GM03348 (cell line): ENCODE measurements at regions not wholly inside any gene's neighbourhood (a gene's known extent, or its start where the extent isn't known, plus 50 kb on each side); places are given as distances from the start of the nearest gene placed in this dataset.

Experiments
- DNase-seq: peaks from one replicate; pipeline ENCODE4 v3.0.0; 2012; ENCODE audit warnings: low spot score

- DNase-seq, result no peak
Observed at GRCh38 chr20:11083841-11084240, 410.0 kb upstream of the JAG1 start.

DNA sequence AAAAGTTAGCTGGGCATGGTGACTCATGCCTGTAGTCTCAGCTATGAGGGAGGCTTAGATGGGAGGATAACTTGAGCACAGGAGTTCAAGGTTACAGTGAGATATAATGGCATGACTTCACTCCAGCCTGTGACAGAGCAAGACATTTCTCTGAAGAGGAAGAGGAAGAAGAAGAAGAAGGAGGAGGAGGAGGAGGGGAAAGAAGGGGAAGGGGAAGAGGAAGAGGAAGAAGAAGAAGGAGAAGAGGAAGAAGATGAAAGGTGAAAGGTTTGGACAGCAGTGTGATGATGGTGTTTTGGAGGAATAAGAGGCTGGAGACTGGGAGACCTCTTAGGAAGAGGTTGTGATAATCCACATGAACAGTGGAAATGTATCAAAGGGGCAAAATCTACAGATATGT is 410.7 kb upstream of the JAG1 start:
- DNase-seq, result no peak

GRCh38 chr20:11086970-11087369 is 413.2 kb upstream of the JAG1 start:
- no peak for DNase-seq

DNA sequence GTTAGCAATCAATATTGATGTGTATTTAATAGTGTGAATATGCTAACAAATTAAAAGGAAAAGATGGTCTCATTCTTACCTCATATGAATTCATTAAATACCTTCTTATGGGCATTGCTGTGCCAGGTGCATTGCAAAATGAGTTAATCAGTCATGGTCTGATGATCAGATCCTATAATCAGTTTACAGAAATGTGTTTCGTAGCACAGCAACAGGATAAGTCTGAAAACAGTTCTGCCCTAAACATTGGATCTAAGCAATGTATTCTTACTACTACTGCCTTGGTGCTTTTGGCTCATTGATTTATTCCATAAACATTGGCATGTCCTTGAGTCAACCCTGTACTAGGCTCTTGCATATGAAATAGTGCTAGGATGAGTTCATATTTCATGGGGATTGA is 417.0 kb upstream of the JAG1 start:
- no peak for DNase-seq

DNA sequence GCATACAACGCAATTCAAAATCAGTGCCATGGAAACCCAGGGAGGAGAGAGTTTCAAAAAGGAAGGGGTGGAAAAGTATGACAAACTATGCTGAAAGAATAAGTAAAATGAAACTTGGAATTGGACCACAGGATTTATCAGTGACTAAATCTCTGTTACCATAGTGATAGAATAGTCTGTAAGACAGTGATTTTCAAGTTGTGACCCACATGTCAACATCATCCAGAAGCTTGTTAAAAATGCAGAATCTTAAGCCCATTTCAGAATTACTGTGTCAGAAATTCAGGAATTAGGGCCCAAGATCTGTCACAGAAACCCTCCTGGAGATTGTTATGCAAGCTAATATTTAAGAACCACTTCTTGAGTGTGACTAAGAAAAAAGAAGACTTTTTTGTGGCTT is 417.7 kb upstream of the JAG1 start:
- DNase-seq, result no peak

GRCh38 chr20:11092151-11092550 is 418.4 kb upstream of the JAG1 start:
- DNase-seq, result no peak

DNA sequence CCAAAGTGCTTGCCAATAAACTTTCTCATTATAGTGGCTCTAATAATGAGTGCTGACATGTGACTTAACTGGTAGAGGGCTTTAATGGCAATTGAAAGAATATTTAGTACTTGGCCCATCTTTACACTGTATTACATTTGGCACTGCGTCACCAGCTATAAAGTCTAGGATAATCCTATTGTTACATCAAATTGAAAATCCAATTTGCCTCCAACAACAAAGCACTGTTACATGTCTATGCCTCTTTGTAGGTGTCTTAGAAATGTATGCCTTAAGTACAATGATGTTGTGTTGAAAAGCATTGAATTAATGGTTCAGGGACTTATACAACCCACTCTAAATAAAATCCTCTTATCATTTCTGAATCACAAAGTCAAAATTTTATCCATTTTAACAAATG is 420.4 kb upstream of the JAG1 start:
- DNase-seq, result no peak

DNA sequence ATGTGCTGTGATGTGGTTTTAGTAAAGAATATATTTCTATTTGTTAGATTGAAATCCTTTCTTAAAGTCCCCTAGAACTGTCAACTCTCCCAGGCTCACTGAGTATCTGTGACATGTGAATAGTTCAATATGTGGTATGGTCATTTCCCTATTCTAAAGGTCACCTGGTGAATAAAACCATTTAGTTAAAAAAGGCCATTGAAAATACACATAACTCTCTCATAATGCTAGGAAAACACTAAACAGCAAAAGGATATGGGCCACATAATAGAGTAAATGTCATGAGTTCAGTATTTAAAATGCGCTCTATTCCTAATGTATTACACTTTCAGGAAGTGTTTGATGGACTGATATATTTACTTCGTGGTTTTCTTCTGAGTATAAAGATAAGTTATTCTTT is 420.9 kb upstream of the JAG1 start:
- DNase-seq, result no peak

DNA sequence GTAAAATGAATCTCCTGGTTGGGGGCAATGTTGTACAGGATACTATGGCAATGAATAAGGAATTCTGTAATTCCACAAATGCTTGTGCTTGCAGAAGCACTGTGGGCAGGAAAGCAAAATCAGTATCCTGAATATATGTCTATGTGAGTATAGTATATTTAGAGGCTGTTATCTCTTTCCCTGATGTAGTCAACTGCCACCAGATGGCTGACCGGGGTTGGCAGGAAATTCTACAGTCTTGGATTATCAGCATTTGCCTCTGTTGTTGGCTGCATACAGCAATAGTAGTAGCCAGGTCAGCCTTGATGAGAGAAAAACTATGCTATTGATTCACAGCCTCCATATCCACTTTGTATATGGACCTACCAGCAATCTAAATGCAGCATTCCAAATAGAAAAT is 425.1 kb upstream of the JAG1 start:
- no peak for DNase-seq

DNA sequence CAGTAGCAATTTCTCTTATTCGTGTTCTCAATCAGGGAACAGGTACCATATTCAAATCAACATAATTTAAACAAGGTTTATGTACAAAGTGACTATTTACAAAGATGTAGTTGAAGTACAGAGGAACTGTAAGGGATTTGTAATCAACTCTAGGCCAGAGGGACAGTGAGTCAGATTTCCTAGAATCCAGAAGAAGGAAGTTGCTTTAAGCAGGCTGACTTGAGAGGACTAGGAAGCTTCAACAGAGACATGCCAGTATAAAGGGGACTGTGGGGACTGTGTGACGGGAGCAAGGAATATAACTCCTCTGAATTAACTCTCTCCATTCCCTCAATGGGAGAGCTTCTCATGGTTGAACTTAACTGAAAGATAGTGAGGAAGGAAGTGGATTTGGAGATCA is 427.4 kb upstream of the JAG1 start:
- no peak for DNase-seq

DNA sequence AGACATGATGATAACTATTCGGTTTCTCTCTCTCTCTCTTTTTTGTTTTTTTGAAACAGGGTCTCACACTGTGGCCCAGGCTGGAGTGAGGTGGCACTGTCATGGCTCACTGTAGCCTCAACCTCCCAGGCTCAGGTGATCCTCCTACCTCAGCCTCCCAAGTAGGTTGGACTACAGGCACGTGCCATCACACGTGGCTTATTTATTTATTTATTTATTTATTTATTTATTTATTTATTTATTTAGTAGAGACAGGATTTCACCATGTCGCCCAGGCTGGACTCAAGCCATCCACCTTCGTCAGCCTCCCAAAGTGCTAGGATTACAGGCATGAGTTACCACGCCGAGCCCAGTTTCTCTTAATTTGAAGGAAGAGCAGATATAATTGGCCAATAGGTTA is 427.9 kb upstream of the JAG1 start:
- DNase-seq, result no peak

DNA sequence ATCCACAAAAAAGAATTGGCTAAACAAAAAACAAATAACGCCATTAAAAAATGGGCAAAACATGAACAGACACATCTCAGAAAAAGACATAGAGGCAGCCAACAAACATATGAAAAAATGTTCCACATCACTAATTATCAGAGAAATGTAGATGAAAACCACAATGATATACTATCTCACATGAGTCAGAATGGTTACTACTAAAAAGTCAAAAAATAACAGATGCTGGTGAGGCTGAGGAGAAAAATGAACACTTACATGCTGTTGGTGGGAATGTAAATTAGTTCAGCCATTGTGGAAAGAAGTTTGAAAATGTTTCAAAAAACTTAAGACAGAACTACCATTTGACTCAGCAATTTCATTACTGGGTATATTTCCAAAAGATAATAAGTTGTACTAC is 430.1 kb upstream of the JAG1 start:
- no peak for DNase-seq

DNA sequence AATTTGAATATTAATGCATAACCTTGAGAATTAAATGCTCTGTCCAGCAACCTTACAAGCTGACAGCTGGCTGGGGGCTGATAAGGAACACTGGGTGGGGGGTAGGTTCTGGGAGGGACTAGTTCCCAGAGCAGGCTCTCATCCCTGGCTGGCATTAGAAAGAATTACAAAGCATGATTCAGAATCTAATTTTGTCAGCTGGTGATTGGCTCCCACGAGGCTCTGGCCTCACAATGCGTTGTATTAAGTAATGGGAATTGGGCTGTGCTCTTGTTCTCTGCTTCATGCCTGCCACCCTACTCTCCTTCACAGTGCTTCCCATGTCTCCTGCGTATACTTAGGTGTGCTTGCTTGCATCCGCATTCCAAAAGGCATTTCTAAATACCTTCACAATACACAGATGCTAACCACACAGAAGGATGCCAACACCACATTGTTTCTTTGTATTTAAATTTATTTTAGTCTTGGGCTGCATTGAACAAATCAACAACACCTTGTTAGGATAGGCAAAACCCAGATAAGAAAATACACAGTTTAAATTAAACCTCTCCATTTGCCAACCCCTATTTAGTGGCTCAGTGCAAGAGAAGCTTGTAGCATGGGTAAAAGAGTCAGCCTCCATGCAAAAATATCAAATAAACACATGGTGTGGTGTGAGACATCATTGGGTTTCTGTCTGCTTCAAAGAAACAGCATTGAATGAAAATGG is 434.5 kb upstream of the JAG1 start:
- no peak for DNase-seq

DNA sequence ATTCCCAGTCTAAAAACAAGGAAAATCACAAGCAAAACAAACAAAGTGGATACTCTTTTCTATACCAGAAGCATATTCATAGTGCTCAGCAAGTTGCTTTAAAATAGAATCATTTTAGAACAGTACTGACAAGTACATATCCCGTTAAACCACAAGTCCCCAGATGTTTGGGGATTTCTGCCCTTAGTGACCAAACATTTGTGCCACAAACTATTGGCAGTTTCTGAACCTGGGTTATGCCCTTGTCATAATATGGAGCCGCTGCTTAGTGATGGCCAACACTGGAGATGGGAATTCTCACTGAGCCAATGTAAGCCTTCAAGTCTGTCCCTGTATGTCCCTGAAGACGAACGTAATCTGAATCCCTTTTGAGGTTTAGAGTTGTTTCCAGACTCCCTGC is 436.7 kb upstream of the JAG1 start:
- no peak for DNase-seq

GRCh38 chr20:11111191-11111590 is 437.4 kb upstream of the JAG1 start:
- no peak for DNase-seq

DNA sequence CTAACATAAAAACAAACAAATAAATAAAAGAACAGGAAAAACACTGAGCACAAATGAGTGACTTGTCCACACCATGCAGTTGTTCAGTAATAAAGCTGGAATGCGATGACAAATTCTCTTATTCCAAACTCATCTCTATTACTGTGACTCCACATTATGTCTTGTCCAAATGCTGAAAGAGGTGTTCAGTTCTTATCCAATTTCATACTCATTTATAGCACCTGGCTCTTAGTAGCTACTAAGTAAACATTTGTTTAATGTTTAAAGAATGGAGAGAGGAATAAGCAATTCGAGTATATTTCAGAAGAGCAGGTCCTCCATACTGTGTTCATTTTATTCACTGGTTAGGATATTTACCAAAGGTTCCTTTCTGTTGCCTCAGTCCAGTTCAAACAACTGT is 439.0 kb upstream of the JAG1 start:
- DNase-seq, result no peak

GRCh38 chr20:11114382-11114781 is 440.6 kb upstream of the JAG1 start:
- DNase-seq, result no peak

GRCh38 chr20:11117808-11118528 is 444.2 kb upstream of the JAG1 start:
- peak; percentile 23 for DNase-seq

GRCh38 chr20:11118802-11119380 is 445.1 kb upstream of the JAG1 start:
- DNase-seq, result no peak

- no peak for DNase-seq
Observed at GRCh38 chr20:11119573-11119972, 445.8 kb upstream of the JAG1 start.

GRCh38 chr20:11120431-11120830 is 446.6 kb upstream of the JAG1 start:
- DNase-seq, result no peak

DNA sequence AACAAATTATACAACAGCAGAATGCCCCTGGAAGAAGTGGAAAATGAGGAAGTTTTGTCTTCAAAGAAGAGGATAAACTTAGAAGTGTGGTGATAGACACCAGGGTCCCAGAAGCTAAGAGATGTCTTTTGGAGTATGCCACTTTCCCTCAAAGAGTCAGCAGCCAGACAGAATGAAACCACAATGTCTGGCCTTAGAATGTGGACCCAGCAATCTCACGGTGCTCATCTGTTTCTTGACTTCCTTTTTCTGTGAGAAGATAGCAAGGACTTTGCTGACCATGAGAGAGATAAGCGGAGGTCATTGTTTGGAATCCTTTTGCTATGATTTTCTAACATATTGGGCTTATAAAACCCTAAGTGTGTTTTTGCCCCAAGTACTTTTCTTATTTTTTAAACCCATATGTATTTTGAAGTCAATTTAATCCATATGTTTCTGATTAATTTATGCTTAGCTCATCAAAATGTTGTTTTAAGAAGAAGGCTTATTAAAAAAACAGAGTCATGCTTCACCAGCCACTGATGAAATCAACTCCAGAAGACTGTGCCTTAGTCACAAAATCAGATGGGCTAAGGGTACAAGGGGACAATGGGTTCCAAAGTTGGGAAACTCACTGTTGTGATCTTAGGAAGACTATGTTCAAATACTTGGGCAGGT is 451.2 kb upstream of the JAG1 start:
- DNase-seq, result no peak

GRCh38 chr20:11128220-11128718 is 454.5 kb upstream of the JAG1 start:
- peak; percentile 9 for DNase-seq
